ENCODE measurements at regions not wholly inside any gene's neighbourhood (a gene's known extent, or its start where the extent isn't known, plus 50 kb on each side); places are given as distances from the start of the nearest gene placed in this dataset.

DNA sequence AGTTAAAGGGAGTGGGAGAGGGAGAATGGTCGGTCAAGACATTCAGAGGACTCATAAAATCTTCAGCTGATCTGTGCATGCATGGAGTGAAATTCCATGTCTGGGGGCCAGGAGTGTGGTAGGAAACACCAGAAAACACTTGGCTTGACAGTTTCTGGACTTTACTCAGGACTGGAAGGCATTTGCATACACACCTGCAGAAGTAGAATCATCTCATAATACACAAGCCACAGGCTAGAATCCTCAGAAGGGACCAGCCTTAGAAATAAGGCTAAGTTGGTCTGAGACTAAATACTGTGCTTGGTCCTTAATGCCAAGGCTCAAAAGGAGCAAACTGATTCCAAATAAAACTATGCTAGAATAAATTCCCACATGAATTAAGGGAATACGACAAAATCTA is 328.1 kb upstream of the KITLG start:
- TF ChIP-seq, protein P1, sequence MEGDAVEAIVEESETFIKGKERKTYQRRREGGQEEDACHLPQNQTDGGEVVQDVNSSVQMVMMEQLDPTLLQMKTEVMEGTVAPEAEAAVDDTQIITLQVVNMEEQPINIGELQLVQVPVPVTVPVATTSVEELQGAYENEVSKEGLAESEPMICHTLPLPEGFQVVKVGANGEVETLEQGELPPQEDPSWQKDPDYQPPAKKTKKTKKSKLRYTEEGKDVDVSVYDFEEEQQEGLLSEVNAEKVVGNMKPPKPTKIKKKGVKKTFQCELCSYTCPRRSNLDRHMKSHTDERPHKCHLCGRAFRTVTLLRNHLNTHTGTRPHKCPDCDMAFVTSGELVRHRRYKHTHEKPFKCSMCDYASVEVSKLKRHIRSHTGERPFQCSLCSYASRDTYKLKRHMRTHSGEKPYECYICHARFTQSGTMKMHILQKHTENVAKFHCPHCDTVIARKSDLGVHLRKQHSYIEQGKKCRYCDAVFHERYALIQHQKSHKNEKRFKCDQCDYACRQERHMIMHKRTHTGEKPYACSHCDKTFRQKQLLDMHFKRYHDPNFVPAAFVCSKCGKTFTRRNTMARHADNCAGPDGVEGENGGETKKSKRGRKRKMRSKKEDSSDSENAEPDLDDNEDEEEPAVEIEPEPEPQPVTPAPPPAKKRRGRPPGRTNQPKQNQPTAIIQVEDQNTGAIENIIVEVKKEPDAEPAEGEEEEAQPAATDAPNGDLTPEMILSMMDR (IDR thresholded peaks at IDR 0.05) = no peak
- TF ChIP-seq POLR2A (IDR thresholded peaks at IDR 0.05) (no peak), POLR2AphosphoS5 (IDR thresholded peaks at IDR 0.05) (no peak), EP300 (IDR thresholded peaks at IDR 0.05) (no peak)
- H3K27me3 ChIP-seq = no peaks in the 10 kb centered on the region
- WGBS, 2 donors (ENCODE audit: low coverage in 1 of 2) = 71 to 73% methylated on average over 1 to 2 of the region's 2 CpGs

DNA sequence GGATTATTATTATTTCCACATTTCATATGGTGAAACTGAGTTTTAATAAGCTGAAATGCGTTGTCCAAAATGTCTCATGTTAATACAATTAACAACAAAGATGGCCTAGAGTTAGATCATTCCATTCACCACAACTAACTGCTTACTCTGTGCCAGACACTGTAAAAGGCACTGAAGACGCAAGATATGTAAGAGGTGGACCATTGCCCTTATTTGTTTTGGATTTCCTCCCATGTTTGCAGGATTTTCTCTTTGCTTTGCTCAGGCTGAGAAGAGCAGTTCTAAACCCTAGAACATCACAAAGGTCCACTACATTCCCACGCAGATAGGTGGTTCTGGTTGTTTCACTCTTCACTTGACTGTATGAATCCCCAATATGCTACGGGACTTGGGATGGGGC is 324.4 kb upstream of the KITLG start:
- no peak overlapping the region for H3K4me3 ChIP-seq
- no peak for ATAC-seq
- WGBS, 2 donors (ENCODE audit: low coverage in 1 of 2) = 75 to 76% methylated on average over 4 of the region's 4 CpGs

More for the DNA sequence above, 328.1 kb upstream of the KITLG start:
- Histone ChIP-seq H3K4me3 (no peak overlapping the region), H3K9me3 (peaks cover 0 to 10% (median 0%) of the 10 kb centered on the region in 3 donors), H3K4me1 (no peaks in the 10 kb centered on the region), H3K36me3 (no peaks in the 10 kb centered on the region), H3K27ac (no peak overlapping the region)
- ATAC-seq = no peak

DNA sequence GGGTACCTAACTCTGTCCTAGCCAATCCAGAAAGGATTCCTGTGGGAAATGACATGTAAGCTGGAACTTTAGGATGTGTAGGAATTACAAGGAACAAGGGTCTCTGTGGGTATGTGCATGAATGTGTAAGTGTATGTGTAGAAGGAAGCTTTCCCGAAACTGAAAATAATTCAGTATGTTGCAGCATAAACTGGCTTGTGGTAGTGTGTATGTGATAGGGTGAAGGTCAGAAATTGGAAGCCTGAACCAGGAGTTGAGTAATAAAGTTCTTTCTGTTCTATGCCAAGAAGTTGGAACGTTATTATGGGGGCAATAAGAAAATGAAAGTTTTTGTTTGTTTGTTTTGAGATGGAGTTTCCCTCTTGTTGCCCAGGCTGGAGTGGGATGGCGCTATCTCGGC is 323.1 kb upstream of the KITLG start:
- ATAC-seq = no peak
- H3K27me3 ChIP-seq = no peaks in the 10 kb centered on the region
- no peaks in the 10 kb centered on the region for H3K36me3 ChIP-seq
- H3K4me1 ChIP-seq = no peaks in the 10 kb centered on the region
- no peak overlapping the region for H3K4me3 ChIP-seq
- H3K9me3 ChIP-seq = no peaks in the 10 kb centered on the region
- TF ChIP-seq, protein P1 (IDR thresholded peaks at IDR 0.05) = no peak
- TF ChIP-seq EP300 (IDR thresholded peaks at IDR 0.05) = no peak
- TF ChIP-seq POLR2A (IDR thresholded peaks at IDR 0.05) = no peak
- no peak for TF ChIP-seq POLR2AphosphoS5 (IDR thresholded peaks at IDR 0.05)
- 72 to 80% methylated on average over 2 to 4 of the region's 4 CpGs for WGBS, 2 donors (ENCODE audit: low coverage in 1 of 2)
- no peak overlapping the region for H3K27ac ChIP-seq

More for the DNA sequence above, 324.4 kb upstream of the KITLG start:
- no peak for TF ChIP-seq EP300 (IDR thresholded peaks at IDR 0.05)
- TF ChIP-seq POLR2A (IDR thresholded peaks at IDR 0.05) = no peak
- TF ChIP-seq POLR2AphosphoS5 (IDR thresholded peaks at IDR 0.05) = no peak
- TF ChIP-seq, protein P1 (IDR thresholded peaks at IDR 0.05) = no peak
- Histone ChIP-seq H3K36me3 (no peaks in the 10 kb centered on the region), H3K4me1 (no peaks in the 10 kb centered on the region), H3K9me3 (no peaks in the 10 kb centered on the region), H3K27ac (no peak overlapping the region), H3K27me3 (no peaks in the 10 kb centered on the region)

DNA sequence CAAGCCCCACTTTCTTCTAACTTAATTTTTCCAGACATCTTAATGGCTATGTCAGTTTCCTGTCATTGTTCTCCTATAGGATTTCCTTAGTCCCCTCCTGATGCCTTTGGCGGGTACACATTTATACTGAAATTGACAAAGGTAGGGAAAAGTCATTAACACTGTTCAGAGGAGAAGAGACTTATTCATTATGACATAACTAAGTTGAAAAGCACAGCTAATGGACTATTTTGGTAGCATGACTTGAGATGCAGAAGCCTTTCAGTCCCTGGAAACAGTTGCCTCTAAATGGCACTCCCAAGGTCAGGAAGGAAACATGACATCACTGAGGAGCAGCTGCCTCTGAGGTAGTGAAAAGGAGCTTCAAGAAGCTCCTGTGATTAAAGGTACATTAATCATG is 317.5 kb upstream of the KITLG start:
- Histone ChIP-seq H3K4me1 (no peaks in the 10 kb centered on the region), H3K36me3 (no peaks in the 10 kb centered on the region), H3K4me3 (no peak overlapping the region), H3K9me3 (no peaks in the 10 kb centered on the region), H3K27me3 (no peaks in the 10 kb centered on the region), H3K27ac (no peak overlapping the region)
- TF ChIP-seq POLR2A (IDR thresholded peaks at IDR 0.05) = no peak
- TF ChIP-seq POLR2AphosphoS5 (IDR thresholded peaks at IDR 0.05) = no peak
- 63 to 83% methylated on average over 1 of the region's 1 CpG for WGBS, 2 donors (ENCODE audit: low coverage in 1 of 2)
- no peak for ATAC-seq

DNA sequence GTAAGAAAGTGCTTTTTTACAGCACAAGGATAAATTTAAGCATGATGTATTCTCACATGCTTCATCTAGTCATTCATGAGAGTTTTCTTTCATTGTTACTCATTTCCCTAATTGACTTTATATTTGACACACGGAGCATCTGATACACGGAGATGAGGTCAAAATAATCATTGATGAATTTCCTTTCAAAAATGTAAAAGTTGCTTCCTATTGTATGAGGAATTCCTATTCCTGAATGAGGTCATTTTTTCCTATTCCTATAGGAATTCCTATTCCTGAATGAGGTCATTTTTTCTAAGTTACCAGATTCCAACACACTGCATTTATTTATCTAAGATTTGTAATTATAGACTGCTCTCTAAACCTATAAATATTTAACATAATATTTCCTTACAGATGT is 316.7 kb upstream of the KITLG start:
- Histone ChIP-seq H3K4me3 (no peak overlapping the region), H3K36me3 (no peaks in the 10 kb centered on the region), H3K27ac (no peak overlapping the region), H3K4me1 (no peaks in the 10 kb centered on the region), H3K27me3 (no peaks in the 10 kb centered on the region), H3K9me3 (no peaks in the 10 kb centered on the region)
- WGBS, 2 donors (ENCODE audit: low coverage in 1 of 2) = 53 to 67% methylated on average over 2 of the region's 2 CpGs
- TF ChIP-seq, protein P1 (IDR thresholded peaks at IDR 0.05) = no peak
- TF ChIP-seq EP300 (IDR thresholded peaks at IDR 0.05) = no peak
- no peak for TF ChIP-seq POLR2A (IDR thresholded peaks at IDR 0.05)
- no peak for TF ChIP-seq POLR2AphosphoS5 (IDR thresholded peaks at IDR 0.05)
- no peak for ATAC-seq

Data from gastroesophageal sphincter (tissue), 4 donors.